Tibial nerve (tissue), 4 donors: ENCODE measurements at regions not wholly inside any gene's neighbourhood (a gene's known extent, or its start where the extent isn't known, plus 50 kb on each side); places are given as distances from the start of the nearest gene placed in this dataset.

ENCODE experiments used
- CTCF ChIP-seq, 5 experiments: fragments of 200-600 bp in 3 of 5; fragments of 450-650 bp in 2 of 5; sonication (generic) in 3 of 5; IDR thresholded peaks; one replicate each; pipeline ENCODE4 v1.5.1; 2016 to 2019; ENCODE audit warnings: antibody characterized with exemption in 5 of 5, mild to moderate bottlenecking in 3 of 5, moderate library complexity in 2 of 5
- EP300 ChIP-seq, 2 donors: sonication (generic); formaldehyde crosslinking; IDR thresholded peaks; one replicate each; pipeline ENCODE4 v1.6.1; 2017; ENCODE audit warnings: antibody characterized with exemption in 2 of 2, mild to moderate bottlenecking in 1 of 2

- TF ChIP-seq CTCF (IDR thresholded peaks at IDR 0.05) (no peak), EP300 (IDR thresholded peaks at IDR 0.05) (no peak)
Observed at GRCh38 chr1:82215056-82215852, 414.5 kb downstream of the ADGRL2 start.
